ENCODE measurements at regions not wholly inside any gene's neighbourhood (a gene's known extent, or its start where the extent isn't known, plus 50 kb on each side); places are given as distances from the start of the nearest gene placed in this dataset.
"Not testable (repeated sequence)": the region's sequence is repeated elsewhere in the genome, so short reads cannot be mapped to it uniquely, and the experiment has no call there.

DNA sequence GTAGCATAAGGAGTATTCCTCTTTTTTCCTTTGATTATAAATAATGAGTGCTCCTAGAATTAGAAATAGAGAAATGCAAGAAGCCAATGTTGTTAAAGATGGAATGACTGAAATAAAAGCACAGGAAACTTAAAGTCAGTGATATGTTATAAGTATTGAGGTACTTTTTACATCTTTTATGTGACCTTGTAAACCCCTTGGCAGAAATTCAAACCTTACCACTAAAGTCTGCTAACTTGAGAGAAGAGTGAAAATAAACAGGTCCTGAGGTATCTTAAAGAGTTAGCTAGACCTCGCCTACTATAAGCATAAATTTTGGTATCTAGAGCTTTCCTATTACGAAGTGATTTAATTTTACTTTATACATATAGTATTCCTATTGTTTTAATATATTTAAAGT, 188.2 kb downstream of the DKK1 start:
- peaks cover 63% of the 10 kb centered on the region for H3K9me3 Mint-ChIP-seq
- H3K4me3 Mint-ChIP-seq, result no peak overlapping the region

DNA sequence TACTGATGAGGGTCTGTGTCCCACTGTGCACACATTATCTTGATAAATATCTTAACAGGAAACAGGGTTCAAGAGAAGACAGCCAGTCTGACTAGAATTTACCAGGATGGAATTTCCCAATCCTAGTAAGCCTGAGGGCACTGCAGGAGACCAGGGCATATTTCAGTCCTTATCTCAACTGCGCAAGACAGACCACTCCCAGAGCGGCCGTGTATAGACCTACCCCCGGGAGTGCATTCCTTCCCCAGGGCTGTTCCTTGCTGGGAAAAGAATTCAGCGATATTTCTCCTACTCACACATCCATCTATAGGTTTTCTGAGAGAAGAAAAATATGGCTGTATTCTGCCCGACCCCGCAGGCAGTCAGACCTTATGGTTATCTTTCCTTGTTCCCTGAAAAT, 191.3 kb downstream of the DKK1 start:
- H3K4me1 Mint-ChIP-seq, result not testable (repeated sequence)
- H3K36me3 Mint-ChIP-seq, result peaks cover 14% of the 10 kb centered on the region

More for the DNA sequence above, 188.2 kb downstream of the DKK1 start:
- H3K27me3 Mint-ChIP-seq (ENCODE audit: low read depth), result no peaks in the 10 kb centered on the region
- no peak for TF ChIP-seq CTCF (IDR thresholded peaks at IDR 0.05; ENCODE audit: unreplicated experiment)
- no peak overlapping the region for H3K27ac Mint-ChIP-seq
- no peaks in the 10 kb centered on the region for H3K4me1 Mint-ChIP-seq
- H3K36me3 Mint-ChIP-seq, result peaks cover 12% of the 10 kb centered on the region
- DNase-seq (ENCODE audit: low spot score in 2 of 2, unreplicated experiment in 2 of 2), result no peak

GRCh38 chr10:52514481-52514880, 200.4 kb downstream of the DKK1 start:
- Mint-ChIP-seq H3K4me1 (peaks cover 9% of the 10 kb centered on the region), H3K4me3 (no peak overlapping the region), H3K27me3 (ENCODE audit: low read depth) (no peaks in the 10 kb centered on the region), H3K9me3 (peaks cover 36% of the 10 kb centered on the region), H3K27ac (no peak overlapping the region), H3K36me3 (peaks cover 13% of the 10 kb centered on the region)
- no peak for DNase-seq (ENCODE audit: low spot score in 2 of 2, unreplicated experiment in 2 of 2)
- no peak for TF ChIP-seq CTCF (IDR thresholded peaks at IDR 0.05; ENCODE audit: unreplicated experiment)

More for the DNA sequence above, 191.3 kb downstream of the DKK1 start:
- H3K27me3 Mint-ChIP-seq (ENCODE audit: low read depth); DNase-seq (ENCODE audit: low spot score in 2 of 2, unreplicated experiment in 2 of 2); H3K4me3 Mint-ChIP-seq; H3K27ac Mint-ChIP-seq: not testable (repeated sequence)
- H3K9me3 Mint-ChIP-seq, result peaks cover 51% of the 10 kb centered on the region

GRCh38 chr10:52517012-52517411, 202.9 kb downstream of the DKK1 start:
- Mint-ChIP-seq H3K27ac (no peak overlapping the region), H3K27me3 (ENCODE audit: low read depth) (no peaks in the 10 kb centered on the region), H3K9me3 (peaks cover 26% of the 10 kb centered on the region), H3K4me3 (no peak overlapping the region), H3K36me3 (peaks cover 4% of the 10 kb centered on the region), H3K4me1 (peaks cover 9% of the 10 kb centered on the region)
- no peak for DNase-seq (ENCODE audit: low spot score in 2 of 2, unreplicated experiment in 2 of 2)
- TF ChIP-seq CTCF (IDR thresholded peaks at IDR 0.05; ENCODE audit: unreplicated experiment), result no peak

- H3K27me3 Mint-ChIP-seq (ENCODE audit: low read depth), result no peaks in the 10 kb centered on the region
- H3K27ac Mint-ChIP-seq, result no peak overlapping the region
- peaks cover 26% of the 10 kb centered on the region for H3K9me3 Mint-ChIP-seq
- peaks cover 24% of the 10 kb centered on the region for H3K4me1 Mint-ChIP-seq
- TF ChIP-seq CTCF (IDR thresholded peaks at IDR 0.05; ENCODE audit: unreplicated experiment), result no peak
- no peaks in the 10 kb centered on the region for H3K36me3 Mint-ChIP-seq
- no peak overlapping the region for H3K4me3 Mint-ChIP-seq
- DNase-seq (ENCODE audit: low spot score in 2 of 2, unreplicated experiment in 2 of 2), result no peak
Measured at GRCh38 chr10:52523696-52524095, 209.6 kb downstream of the DKK1 start.

- Mint-ChIP-seq H3K9me3 (peaks cover 36% of the 10 kb centered on the region), H3K4me3 (no peak overlapping the region), H3K4me1 (peaks cover 24% of the 10 kb centered on the region), H3K27me3 (ENCODE audit: low read depth) (no peaks in the 10 kb centered on the region), H3K27ac (peak overlapping the region; percentile 72), H3K36me3 (peaks cover 6% of the 10 kb centered on the region)
- no peak for DNase-seq (ENCODE audit: low spot score in 2 of 2, unreplicated experiment in 2 of 2)
- TF ChIP-seq CTCF (IDR thresholded peaks at IDR 0.05; ENCODE audit: unreplicated experiment), result no peak
Measured at GRCh38 chr10:52525761-52526160, 211.7 kb downstream of the DKK1 start.

Data from mesothelial cell of epicardium (in vitro differentiated cells).